Stimulated activated CD8-positive, alpha-beta memory T cell treated with anti-CD3 and anti-CD28 coated beads, Interleukin-15, amount 100 ng/mL, for 24 hours (primary cell): ENCODE measurements at regions not wholly inside any gene's neighbourhood (a gene's known extent, or its start where the extent isn't known, plus 50 kb on each side); places are given as distances from the start of the nearest gene placed in this dataset.

Experiments used
- DNase-seq: peaks from one replicate; pipeline ENCODE4 v3.0.0-alpha.2; 2020; ENCODE audit warnings: low read depth

GRCh38 chr2:128578406-128579390 lies 260.0 kb upstream of the HS6ST1 start:
- no peak for DNase-seq

- no peak for DNase-seq
Observed at GRCh38 chr2:128579825-128580224, 261.2 kb upstream of the HS6ST1 start.

DNA sequence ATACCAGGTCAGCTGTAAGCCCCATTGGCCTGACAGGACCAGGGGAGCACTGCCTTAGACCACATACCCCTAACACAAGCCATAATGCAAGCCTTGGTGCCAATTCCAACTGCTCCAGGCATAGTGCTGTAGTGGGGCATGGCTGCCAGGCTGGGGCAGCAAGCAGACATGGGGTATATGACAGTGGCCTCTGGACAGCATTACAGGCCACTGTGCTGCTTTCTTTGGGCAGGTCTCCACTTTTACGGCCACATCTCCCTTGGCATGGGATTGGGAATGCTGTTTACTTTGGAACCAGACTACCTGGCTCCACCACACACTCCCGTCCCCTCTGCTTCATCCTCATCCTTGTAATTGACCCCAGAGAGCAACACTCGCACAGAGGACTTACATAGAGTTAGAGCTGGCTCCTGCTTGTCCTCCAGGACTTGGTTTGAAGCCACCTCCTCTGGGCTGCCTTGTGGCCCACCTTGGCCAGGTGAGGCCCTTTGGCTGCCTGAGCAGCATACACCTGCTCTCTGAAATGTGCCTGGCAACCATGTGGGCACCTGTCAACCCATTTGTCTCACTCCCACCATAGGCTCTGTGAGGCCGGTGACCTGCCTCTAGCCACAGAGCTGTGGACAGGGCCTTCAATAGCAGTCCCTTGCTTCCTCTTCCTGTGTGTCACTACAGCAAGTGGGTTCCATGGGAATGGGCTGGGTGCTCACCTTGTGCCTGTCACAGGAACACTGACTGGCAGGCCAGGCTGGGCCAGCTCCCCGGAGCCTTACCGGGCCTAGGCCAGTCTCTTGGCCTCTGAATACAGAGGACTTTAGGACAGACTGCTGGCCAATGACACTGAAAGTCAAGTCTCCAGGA lies 262.6 kb upstream of the HS6ST1 start:
- no peak for DNase-seq

GRCh38 chr2:128581849-128582244 lies 263.2 kb upstream of the HS6ST1 start:
- no peak for DNase-seq

GRCh38 chr2:128584296-128584890 lies 265.7 kb upstream of the HS6ST1 start:
- DNase-seq, result no peak

DNA sequence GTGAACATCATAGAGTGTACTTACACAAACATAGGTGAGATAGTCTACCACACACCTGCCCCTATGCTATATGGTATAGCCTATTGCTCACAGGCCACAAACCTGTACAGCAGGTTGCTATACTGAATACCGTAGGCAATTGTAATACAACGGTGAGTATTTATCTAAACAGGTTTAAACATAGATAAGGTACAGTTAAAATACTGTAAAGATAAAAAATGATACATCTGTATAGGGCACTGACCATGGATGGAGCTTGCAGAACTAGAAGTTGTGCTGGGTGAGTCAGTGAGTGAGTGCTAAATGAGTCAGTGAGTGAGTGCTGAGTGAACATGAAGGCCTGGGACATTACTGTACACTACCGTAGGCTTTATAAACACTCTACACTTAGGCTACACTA lies 267.0 kb upstream of the HS6ST1 start:
- no peak for DNase-seq

DNA sequence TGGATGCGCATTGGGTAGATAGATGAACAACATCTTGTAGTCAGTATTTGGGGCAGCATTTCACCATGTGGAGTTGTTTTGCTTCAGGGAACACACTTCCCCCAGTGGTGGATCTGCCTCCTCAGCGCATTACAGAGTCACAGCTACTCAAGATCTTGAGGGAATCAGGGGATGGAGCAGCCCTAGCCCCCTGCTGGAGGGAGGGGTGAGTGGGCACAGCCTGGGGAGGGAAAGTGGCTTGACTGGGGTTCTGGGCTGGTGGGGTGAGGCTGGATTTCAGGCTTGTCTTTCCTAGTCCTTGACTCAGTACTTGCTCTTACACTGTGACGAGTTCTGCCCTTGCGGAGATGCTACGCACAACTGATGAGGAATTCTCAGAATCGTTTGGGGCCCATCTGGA lies 271.0 kb upstream of the HS6ST1 start:
- no peak for DNase-seq

- no peak for DNase-seq
Observed at GRCh38 chr2:128590309-128591021, 271.8 kb upstream of the HS6ST1 start.

DNA sequence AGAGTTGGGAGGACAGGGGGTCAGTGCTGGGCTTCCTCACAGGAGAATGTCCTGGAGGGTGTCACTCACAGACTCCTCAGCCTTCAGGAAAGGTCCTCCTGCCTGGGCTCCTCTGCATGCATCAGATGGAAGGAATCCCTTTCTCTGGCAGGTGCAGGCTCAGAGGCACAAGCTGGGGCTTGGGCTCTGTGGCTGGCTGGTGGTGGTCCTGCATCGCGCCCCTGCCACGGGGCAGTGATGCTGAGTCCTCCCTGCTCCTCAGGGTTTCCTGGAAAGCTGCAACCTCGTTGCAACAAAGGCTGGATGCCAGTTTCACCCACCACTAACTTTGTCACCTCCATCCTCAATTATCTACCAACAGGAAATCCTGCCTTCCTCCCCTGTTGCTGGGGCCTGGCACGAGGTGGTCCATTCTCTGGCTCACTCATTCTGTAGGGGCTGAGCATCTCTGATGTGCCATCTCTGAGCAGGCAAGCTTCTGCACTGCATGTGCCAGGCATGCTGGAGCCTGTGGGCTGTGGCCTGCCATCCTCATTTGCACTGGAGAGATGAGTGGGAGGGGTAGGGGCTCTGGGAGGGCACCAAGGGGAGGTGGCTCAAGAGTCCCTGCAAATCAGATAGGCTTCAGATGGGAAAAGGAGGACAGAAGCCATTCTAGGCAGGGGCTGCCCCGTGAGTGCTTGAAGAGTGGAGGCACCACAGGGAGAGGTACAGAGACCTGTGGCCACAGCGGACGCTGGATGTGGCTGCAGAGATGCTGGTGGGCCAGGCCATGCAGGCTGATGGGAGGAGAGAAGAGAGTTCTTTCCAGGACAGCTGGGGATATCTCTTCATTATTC lies 272.6 kb upstream of the HS6ST1 start:
- DNase-seq, result no peak

GRCh38 chr2:128591861-128592822 lies 273.5 kb upstream of the HS6ST1 start:
- no peak for DNase-seq

GRCh38 chr2:128593518-128593878 lies 274.8 kb upstream of the HS6ST1 start:
- no peak for DNase-seq

DNA sequence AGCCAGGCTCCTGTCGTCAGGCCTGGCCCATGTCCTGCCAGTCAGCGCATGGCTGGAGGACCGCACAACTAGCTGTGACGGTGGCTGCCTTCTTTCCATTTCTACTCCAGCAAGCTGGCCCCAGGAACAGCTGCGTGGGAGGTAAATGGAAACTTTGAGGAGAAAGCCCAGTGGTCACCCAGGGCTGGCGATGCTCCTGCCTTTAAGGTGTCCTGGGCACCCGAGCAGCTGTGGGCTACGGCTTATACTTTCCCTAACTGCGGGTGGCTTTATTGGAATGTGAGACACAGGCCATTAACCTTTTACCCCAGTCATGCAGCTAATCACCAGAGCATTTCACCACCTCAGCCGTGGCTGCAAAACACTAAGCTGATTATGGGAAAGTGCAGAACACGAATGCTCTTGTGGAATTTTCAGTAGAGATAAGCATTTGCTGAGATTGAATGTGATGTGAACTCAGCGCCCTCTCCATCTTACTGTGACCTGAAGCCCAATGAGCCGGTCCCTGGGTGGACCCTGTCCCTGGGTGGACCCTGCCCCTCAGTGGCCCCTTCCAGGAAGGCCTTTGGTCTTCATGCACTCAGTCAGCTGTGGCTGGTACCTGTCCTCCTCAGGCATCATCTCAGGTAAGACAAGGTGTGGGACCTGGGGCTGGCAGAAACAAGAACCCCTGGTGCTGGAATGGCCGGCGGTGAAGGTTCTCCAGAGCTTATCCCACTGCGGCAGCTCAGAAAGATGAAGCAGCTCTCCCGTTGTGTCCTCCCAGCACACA lies 275.4 kb upstream of the HS6ST1 start:
- DNase-seq, result no peak

DNA sequence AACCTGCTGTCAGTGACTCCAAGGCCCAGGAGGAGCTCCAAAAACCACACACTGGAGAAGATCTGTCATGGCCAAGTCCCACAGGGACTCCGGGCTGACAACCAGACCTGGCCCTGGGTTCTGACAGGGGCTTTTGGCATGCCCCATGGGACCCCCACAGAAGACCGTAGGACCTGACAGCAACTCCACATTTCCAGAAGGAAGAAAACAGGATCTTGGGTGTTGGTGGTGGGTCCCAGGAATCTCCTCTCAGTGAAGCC lies 275.9 kb upstream of the HS6ST1 start:
- DNase-seq, result no peak

- no peak for DNase-seq
Observed at GRCh38 chr2:128594953-128595677, 276.4 kb upstream of the HS6ST1 start.

DNA sequence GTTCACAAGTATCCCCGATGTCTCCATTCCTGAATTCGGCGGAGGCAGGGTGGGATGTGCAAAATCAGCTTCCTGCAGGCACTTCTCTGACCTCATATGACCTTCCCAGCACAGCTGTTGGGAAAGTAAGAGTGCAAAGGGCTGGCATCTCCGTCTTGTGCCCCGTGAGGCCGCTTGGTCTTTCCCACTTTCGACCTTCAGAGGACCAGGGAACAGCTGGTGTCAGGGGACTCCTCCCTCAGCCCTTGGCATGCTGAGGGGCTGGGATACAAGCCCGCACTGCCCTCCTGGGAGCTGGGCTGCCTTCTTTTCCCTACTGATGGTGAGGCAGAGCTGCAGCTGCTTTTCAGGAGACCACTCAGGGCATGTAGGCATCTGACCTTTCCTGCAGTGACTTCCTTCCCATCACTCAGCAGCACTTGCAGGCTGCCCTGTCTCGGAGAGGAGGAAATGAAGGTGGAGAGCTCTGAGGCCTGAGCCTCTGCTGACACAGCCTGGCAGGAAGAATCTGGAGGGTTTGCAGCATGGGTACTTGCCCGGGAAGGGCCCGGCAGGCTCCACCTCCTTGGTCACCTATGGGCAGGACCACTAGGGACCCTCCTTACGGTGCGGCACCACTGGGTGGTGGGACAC lies 277.2 kb upstream of the HS6ST1 start:
- DNase-seq, result no peak

- no peak for DNase-seq
Observed at GRCh38 chr2:128596396-128597120, 277.9 kb upstream of the HS6ST1 start.

DNA sequence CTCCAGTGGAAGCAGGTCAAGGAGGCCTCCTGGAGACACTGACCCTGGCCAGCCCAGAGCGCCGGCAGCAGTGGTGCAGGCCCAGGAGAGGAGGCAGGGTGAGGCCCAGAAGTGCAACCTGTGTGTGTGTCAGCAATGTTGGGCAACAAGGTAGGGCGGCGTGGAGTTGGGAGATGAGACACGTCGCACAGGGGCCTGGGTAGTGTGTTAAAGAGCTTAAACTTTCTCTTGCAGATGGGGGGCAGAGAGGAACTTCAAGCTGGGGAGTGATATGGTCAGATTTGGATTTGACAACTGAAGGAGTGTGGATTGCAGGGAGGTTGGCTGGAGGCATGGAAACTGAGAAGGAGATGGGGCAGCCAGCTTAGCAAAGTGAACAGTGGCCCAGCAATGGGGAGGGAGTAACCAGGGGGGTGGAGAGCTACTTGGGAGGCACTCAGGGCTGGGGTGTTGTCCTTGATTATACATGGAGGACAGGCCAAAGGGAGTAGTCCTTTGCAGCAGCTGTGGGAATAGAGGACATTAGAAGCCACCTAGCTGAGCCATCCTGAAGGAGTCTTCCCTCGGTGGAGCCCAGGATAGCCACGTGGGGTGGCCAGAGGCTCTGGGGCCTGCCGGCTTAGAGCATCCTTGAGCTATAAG lies 278.6 kb upstream of the HS6ST1 start:
- DNase-seq, result no peak
